GM18909 (cell line): ENCODE measurements at regions not wholly inside any gene's neighbourhood (a gene's known extent, or its start where the extent isn't known, plus 50 kb on each side); places are given as distances from the start of the nearest gene placed in this dataset.
"Not testable (repeated sequence)": the region's sequence is repeated elsewhere in the genome, so short reads cannot be mapped to it uniquely, and the experiment has no call there.

Experiments
- ATAC-seq: cut with Tn5 transposase; IDR thresholded peaks from one replicate; pipeline ENCODE4 v1.9.1; 2021; ENCODE audit warnings: mild to moderate bottlenecking; ENCODE audit not compliant: unreplicated experiment, poor library complexity

GRCh38 chr17:14590459-14591250 lies 289.8 kb downstream of the HS3ST3B1 start:
- ATAC-seq, result no peak

GRCh38 chr17:14585099-14585498 lies 284.2 kb downstream of the HS3ST3B1 start:
- no peak for ATAC-seq

- no peak for ATAC-seq
These were observed 282.1 kb downstream of the HS3ST3B1 start for GRCh38 chr17:14582996-14583395.

GRCh38 chr17:14581186-14581830 lies 280.4 kb downstream of the HS3ST3B1 start:
- ATAC-seq, result no peak

- ATAC-seq, result no peak
These were observed 279.6 kb downstream of the HS3ST3B1 start for GRCh38 chr17:14580499-14580898.

GRCh38 chr17:14579716-14580115 lies 278.8 kb downstream of the HS3ST3B1 start:
- ATAC-seq, result no peak

- ATAC-seq, result no peak
These were observed 274.6 kb downstream of the HS3ST3B1 start for GRCh38 chr17:14575471-14575953.

GRCh38 chr17:14560325-14560724 lies 259.4 kb downstream of the HS3ST3B1 start:
- ATAC-seq, result not testable (repeated sequence)

GRCh38 chr17:14559264-14560119 lies 258.6 kb downstream of the HS3ST3B1 start:
- no peak for ATAC-seq

- no peak for ATAC-seq
These were observed 256.6 kb downstream of the HS3ST3B1 start for GRCh38 chr17:14557480-14557879.

- no peak for ATAC-seq
These were observed 253.0 kb downstream of the HS3ST3B1 start for GRCh38 chr17:14553847-14554246.

GRCh38 chr17:14552306-14552705 lies 251.4 kb downstream of the HS3ST3B1 start:
- ATAC-seq, result no peak

- no peak for ATAC-seq
These were observed 246.7 kb downstream of the HS3ST3B1 start for GRCh38 chr17:14547556-14547955.

GRCh38 chr17:14547016-14547415 lies 246.1 kb downstream of the HS3ST3B1 start:
- ATAC-seq, result no peak

GRCh38 chr17:14545156-14545906 lies 244.4 kb downstream of the HS3ST3B1 start:
- ATAC-seq, result no peak

- no peak for ATAC-seq
These were observed 240.8 kb downstream of the HS3ST3B1 start for GRCh38 chr17:14541714-14542113.

- no peak for ATAC-seq
These were observed 238.9 kb downstream of the HS3ST3B1 start for GRCh38 chr17:14539801-14540200.

GRCh38 chr17:14532242-14532641 lies 231.4 kb downstream of the HS3ST3B1 start:
- not testable (repeated sequence) for ATAC-seq

GRCh38 chr17:14525551-14526455 lies 224.9 kb downstream of the HS3ST3B1 start:
- ATAC-seq, result no peak
